Thyroid gland (tissue), 4 donors: ENCODE measurements at regions not wholly inside any gene's neighbourhood (a gene's known extent, or its start where the extent isn't known, plus 50 kb on each side); places are given as distances from the start of the nearest gene placed in this dataset.

Experiments
- DNase-seq, 2 donors: peaks; one replicate each; pipeline ENCODE4 v3.0.0-alpha.2; 2019
- H3K27ac ChIP-seq, 3 donors: fragments of 200-600 bp; sonication (generic); 1 replicate in 2 of 3; 2 replicates in 1 of 3; pipeline ENCODE4 v1.5.1; 2016 to 2019; ENCODE audit warnings: mild to moderate bottlenecking in 1 of 3, moderate library complexity in 1 of 3
- H3K27me3 ChIP-seq: fragments of 200-600 bp; sonication (generic); one replicate; pipeline ENCODE4 v1.5.1; 2019
- H3K36me3 ChIP-seq, 2 donors: fragments of 200-600 bp; sonication (generic); one replicate each; pipeline ENCODE4 v1.5.1; 2016 to 2019
- H3K4me1 ChIP-seq, 2 donors: fragments of 200-600 bp; sonication (generic); one replicate each; pipeline ENCODE4 v1.5.1; 2017 to 2019
- H3K4me3 ChIP-seq, 3 donors: fragments of 200-600 bp; sonication (generic); replicated peaks in 1 of 3; 1 replicate in 2 of 3; 2 replicates in 1 of 3; pipeline ENCODE4 v1.5.1; 2016; ENCODE audit warnings: mild to moderate bottlenecking in 1 of 3
- H3K9me3 ChIP-seq: fragments of 200-600 bp; sonication (generic); one replicate; pipeline ENCODE4 v1.5.1; 2017
- CTCF ChIP-seq, 6 experiments: fragments of 200-600 bp in 3 of 6; fragments of 450-650 bp in 3 of 6; sonication (generic) in 3 of 6; IDR thresholded peaks; one replicate each; pipeline ENCODE4 v1.5.1; 2016 to 2019; ENCODE audit warnings: antibody characterized with exemption in 6 of 6, mild to moderate bottlenecking in 2 of 6, inconsistent platforms in 1 of 6, moderate library complexity in 1 of 6
- POLR2A ChIP-seq, 2 donors: fragments of 450-650 bp; IDR thresholded peaks; one replicate each; pipeline ENCODE4 v1.6.1; 2017; ENCODE audit warnings: antibody characterized with exemption in 2 of 2, mild to moderate bottlenecking in 2 of 2, moderate library complexity in 1 of 2
- WGBS, 2 donors: methylation state at CpG; one replicate each; pipeline ENCODE4 v1.1.5; 2017; 5-methylcytosine and 5-hydroxymethylcytosine counted together
- intact Hi-C: fragments of 100-400 bp; cut with DNase I; formaldehyde crosslinking; loops from one replicate; pipeline ENCODE4 v1.15.1; 2023

GRCh38 chr6:66307490-66307889, 600.5 kb upstream of the EYS start:
- no peak overlapping the region for H3K27ac ChIP-seq
- intact Hi-C loops: no loop called here
- H3K4me3 ChIP-seq: no peak overlapping the region
- no peaks in the 10 kb centered on the region for H3K27me3 ChIP-seq
- no peak for TF ChIP-seq POLR2A (IDR thresholded peaks at IDR 0.05)
- no peak for TF ChIP-seq CTCF (IDR thresholded peaks at IDR 0.05)
- no peaks in the 10 kb centered on the region for H3K9me3 ChIP-seq
- 92 to 94% methylated on average over 2 of the region's 2 CpGs for WGBS, 2 donors
- no peaks in the 10 kb centered on the region for H3K4me1 ChIP-seq
- no peaks in the 10 kb centered on the region for H3K36me3 ChIP-seq
- no peak for DNase-seq

- TF ChIP-seq POLR2A (IDR thresholded peaks at IDR 0.05) (no peak), CTCF (IDR thresholded peaks at IDR 0.05) (no peak)
- DNase-seq: no peak
- Histone ChIP-seq H3K4me1 (no peaks in the 10 kb centered on the region), H3K27ac (no peak overlapping the region), H3K4me3 (no peak overlapping the region), H3K9me3 (no peaks in the 10 kb centered on the region), H3K36me3 (no peaks in the 10 kb centered on the region), H3K27me3 (no peaks in the 10 kb centered on the region)
- intact Hi-C loops: no loop called here
- WGBS, 2 donors: 81 to 89% methylated on average over 4 of the region's 4 CpGs
Measured at GRCh38 chr6:66291905-66292304, 584.9 kb upstream of the EYS start.

GRCh38 chr6:66289889-66290288, 582.9 kb upstream of the EYS start:
- H3K4me1 ChIP-seq: no peaks in the 10 kb centered on the region
- no peaks in the 10 kb centered on the region for H3K36me3 ChIP-seq
- no peak overlapping the region for H3K27ac ChIP-seq
- H3K9me3 ChIP-seq: no peaks in the 10 kb centered on the region
- 76 to 77% methylated on average over 2 of the region's 2 CpGs for WGBS, 2 donors
- H3K4me3 ChIP-seq: no peak overlapping the region
- no peaks in the 10 kb centered on the region for H3K27me3 ChIP-seq
- no peak for DNase-seq
- intact Hi-C loops: no loop called here
- TF ChIP-seq CTCF (IDR thresholded peaks at IDR 0.05) (no peak), POLR2A (IDR thresholded peaks at IDR 0.05) (no peak)

GRCh38 chr6:66278115-66278514, 571.1 kb upstream of the EYS start:
- Histone ChIP-seq H3K27ac (no peak overlapping the region), H3K36me3 (no peaks in the 10 kb centered on the region), H3K9me3 (no peaks in the 10 kb centered on the region), H3K27me3 (no peaks in the 10 kb centered on the region), H3K4me3 (no peak overlapping the region), H3K4me1 (no peaks in the 10 kb centered on the region)
- DNase-seq: no peak
- intact Hi-C loops: no loop called here
- TF ChIP-seq CTCF (IDR thresholded peaks at IDR 0.05): no peak
- no peak for TF ChIP-seq POLR2A (IDR thresholded peaks at IDR 0.05)

GRCh38 chr6:66277400-66277799, 570.4 kb upstream of the EYS start:
- Histone ChIP-seq H3K27ac (no peak overlapping the region), H3K27me3 (no peaks in the 10 kb centered on the region), H3K4me3 (no peak overlapping the region), H3K36me3 (no peaks in the 10 kb centered on the region), H3K4me1 (no peaks in the 10 kb centered on the region), H3K9me3 (no peaks in the 10 kb centered on the region)
- 83 to 92% methylated on average over 1 of the region's 1 CpG for WGBS, 2 donors
- DNase-seq: no peak
- no peak for TF ChIP-seq POLR2A (IDR thresholded peaks at IDR 0.05)
- no peak for TF ChIP-seq CTCF (IDR thresholded peaks at IDR 0.05)
- intact Hi-C loops: no loop called here
